ENCODE measurements at regions not wholly inside any gene's neighbourhood (a gene's known extent, or its start where the extent isn't known, plus 50 kb on each side); places are given as distances from the start of the nearest gene placed in this dataset.

DNA sequence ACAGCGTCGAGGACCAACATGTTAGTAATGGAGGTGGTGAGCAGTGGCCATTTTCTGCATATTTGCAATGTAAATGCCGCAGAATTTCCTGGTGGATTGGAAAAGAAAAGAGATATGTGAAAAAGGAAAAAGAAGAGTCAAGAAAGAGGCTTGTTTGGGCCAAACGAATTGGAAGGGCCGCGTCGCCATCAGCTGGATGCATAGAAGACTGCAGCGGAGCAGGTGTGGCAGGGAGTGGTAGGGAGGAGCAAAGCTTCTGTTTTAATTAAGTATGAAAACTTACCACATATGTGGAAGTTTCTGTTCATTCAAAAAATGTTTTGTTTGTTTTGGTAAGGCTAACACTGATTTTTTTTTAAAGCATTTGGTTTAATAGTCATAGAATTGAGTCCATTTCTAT is 690.7 kb downstream of the NCAM2 start:
- Histone ChIP-seq H3K36me3 (replicated peaks; ENCODE audit: low read depth, low read length) (no peaks in the 10 kb centered on the region), H4K20me1 (ENCODE audit: insufficient read depth, low read length) (no peaks in the 10 kb centered on the region), H3K9ac (ENCODE audit: low read length) (no peak overlapping the region), H3K4me3 (ENCODE audit: low read length) (no peak overlapping the region), H3K4me1 (ENCODE audit: low read length) (no peaks in the 10 kb centered on the region), H3K9me3 (ENCODE audit: insufficient read depth, low read length) (no peaks in the 10 kb centered on the region), H3K79me2 (ENCODE audit: low read length) (no peaks in the 10 kb centered on the region), H3K27me3 (ENCODE audit: low read depth, low read length) (no peaks in the 10 kb centered on the region), H3K4me2 (ENCODE audit: low read length) (no peak overlapping the region), H3K27ac (ENCODE audit: low read length) (no peak overlapping the region), H2AFZ (ENCODE audit: low read depth, low read length) (0 out of 2 replicates have a peak overlapping the region, but pooled peaks have one; percentile 27)
- TF ChIP-seq EZH2phosphoT487 (IDR thresholded peaks at IDR 0.05; ENCODE audit: low read depth) = no peak
- peak; percentile 60 for TF ChIP-seq CTCF (IDR thresholded peaks at IDR 0.05; ENCODE audit: low read depth, low read length)

- Histone ChIP-seq H2AFZ (ENCODE audit: low read depth, low read length) (no peak overlapping the region), H3K4me1 (ENCODE audit: low read length) (no peaks in the 10 kb centered on the region), H3K4me3 (ENCODE audit: low read length) (no peak overlapping the region), H3K4me2 (ENCODE audit: low read length) (no peak overlapping the region), H3K27me3 (ENCODE audit: low read depth, low read length) (no peaks in the 10 kb centered on the region), H3K36me3 (replicated peaks; ENCODE audit: low read depth, low read length) (no peaks in the 10 kb centered on the region), H3K9ac (ENCODE audit: low read length) (no peak overlapping the region), H3K27ac (ENCODE audit: low read length) (no peak overlapping the region), H4K20me1 (ENCODE audit: insufficient read depth, low read length) (no peaks in the 10 kb centered on the region), H3K79me2 (ENCODE audit: low read length) (no peaks in the 10 kb centered on the region), H3K9me3 (ENCODE audit: insufficient read depth, low read length) (no peaks in the 10 kb centered on the region)
- TF ChIP-seq EZH2phosphoT487 (IDR thresholded peaks at IDR 0.05; ENCODE audit: low read depth) (no peak), CTCF (IDR thresholded peaks at IDR 0.05; ENCODE audit: low read depth, low read length) (no peak)
Observed at GRCh38 chr21:21690068-21690665, 692.0 kb downstream of the NCAM2 start.

DNA sequence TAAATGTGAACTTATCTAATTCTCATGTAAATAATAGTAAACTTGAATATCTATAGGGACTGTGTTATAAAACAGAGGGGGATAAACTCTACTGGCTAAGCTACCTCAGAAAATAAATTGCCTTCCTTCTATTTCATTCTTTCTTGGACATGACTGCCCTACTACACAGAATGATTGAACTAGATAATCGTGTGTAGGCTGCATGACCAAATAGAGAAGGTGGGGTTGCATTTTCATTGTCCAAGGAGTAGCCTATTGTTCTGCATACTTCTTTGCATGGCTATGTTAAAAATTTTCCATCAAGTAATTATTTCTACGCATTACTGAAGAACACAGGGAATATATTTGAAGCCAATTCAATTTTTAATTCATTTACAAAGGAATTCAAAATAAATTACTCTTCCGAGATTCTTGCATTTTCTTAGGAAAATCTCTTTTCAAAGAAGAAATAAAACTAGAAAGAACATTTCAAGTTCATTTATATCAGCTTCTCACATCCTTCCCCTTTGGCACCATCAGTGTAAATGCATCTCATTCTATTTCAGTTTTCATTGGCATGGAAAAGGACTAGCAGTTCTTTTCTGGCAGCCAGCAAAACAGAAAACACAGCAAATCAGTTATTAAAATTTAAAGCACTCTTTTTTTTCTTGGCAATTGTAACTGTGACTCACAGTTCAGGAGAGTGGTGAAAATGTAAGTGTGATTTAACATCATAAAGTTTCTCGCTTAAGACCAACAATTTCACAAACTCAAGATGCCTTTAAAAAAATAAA is 714.7 kb downstream of the NCAM2 start:
- H3K79me2 ChIP-seq (ENCODE audit: low read length) = no peaks in the 10 kb centered on the region
- no peaks in the 10 kb centered on the region for H3K36me3 ChIP-seq (replicated peaks; ENCODE audit: low read depth, low read length)
- no peak overlapping the region for H3K4me2 ChIP-seq (ENCODE audit: low read length)
- H2AFZ ChIP-seq (ENCODE audit: low read depth, low read length) = no peak overlapping the region
- H3K9me3 ChIP-seq (ENCODE audit: insufficient read depth, low read length) = no peaks in the 10 kb centered on the region
- H3K27me3 ChIP-seq (ENCODE audit: low read depth, low read length) = no peaks in the 10 kb centered on the region
- H4K20me1 ChIP-seq (ENCODE audit: insufficient read depth, low read length) = no peaks in the 10 kb centered on the region
- no peak overlapping the region for H3K27ac ChIP-seq (ENCODE audit: low read length)
- H3K4me3 ChIP-seq (ENCODE audit: low read length) = no peak overlapping the region
- H3K4me1 ChIP-seq (ENCODE audit: low read length) = no peaks in the 10 kb centered on the region
- no peak for TF ChIP-seq EZH2phosphoT487 (IDR thresholded peaks at IDR 0.05; ENCODE audit: low read depth)
- TF ChIP-seq CTCF (IDR thresholded peaks at IDR 0.05; ENCODE audit: low read depth, low read length) = no peak
- no peak overlapping the region for H3K9ac ChIP-seq (ENCODE audit: low read length)

DNA sequence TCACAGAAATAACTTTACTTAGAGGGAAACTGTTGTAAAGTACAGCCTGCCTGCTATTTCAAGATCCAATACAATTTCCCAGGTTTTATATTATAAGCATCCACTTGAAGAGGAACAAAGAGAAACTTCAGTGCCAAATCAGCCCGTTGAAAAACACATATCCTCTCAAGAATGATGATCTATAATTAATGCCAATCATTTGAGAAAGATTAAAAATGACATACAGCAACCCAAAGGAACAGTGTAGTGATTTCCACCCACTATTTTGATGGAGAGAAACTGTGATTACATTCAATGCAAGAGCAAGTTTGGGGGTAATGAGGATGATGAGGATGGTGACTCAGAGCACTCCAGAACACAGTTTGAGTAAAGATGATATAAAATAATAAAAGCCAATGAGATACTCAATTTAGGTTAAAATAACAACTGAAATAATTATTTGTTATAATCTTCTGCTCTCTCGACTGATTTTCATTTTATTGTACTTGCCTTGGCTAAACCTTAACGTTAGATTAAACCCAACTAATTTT is 715.5 kb downstream of the NCAM2 start:
- no peaks in the 10 kb centered on the region for H4K20me1 ChIP-seq (ENCODE audit: insufficient read depth, low read length)
- no peaks in the 10 kb centered on the region for H3K36me3 ChIP-seq (replicated peaks; ENCODE audit: low read depth, low read length)
- no peak overlapping the region for H2AFZ ChIP-seq (ENCODE audit: low read depth, low read length)
- H3K9me3 ChIP-seq (ENCODE audit: insufficient read depth, low read length) = no peaks in the 10 kb centered on the region
- no peak overlapping the region for H3K9ac ChIP-seq (ENCODE audit: low read length)
- TF ChIP-seq CTCF (IDR thresholded peaks at IDR 0.05; ENCODE audit: low read depth, low read length) (no peak), EZH2phosphoT487 (IDR thresholded peaks at IDR 0.05; ENCODE audit: low read depth) (no peak)
- H3K27me3 ChIP-seq (ENCODE audit: low read depth, low read length) = no peaks in the 10 kb centered on the region
- H3K27ac ChIP-seq (ENCODE audit: low read length) = no peak overlapping the region
- no peak overlapping the region for H3K4me3 ChIP-seq (ENCODE audit: low read length)
- no peak overlapping the region for H3K4me2 ChIP-seq (ENCODE audit: low read length)
- H3K79me2 ChIP-seq (ENCODE audit: low read length) = no peaks in the 10 kb centered on the region
- no peaks in the 10 kb centered on the region for H3K4me1 ChIP-seq (ENCODE audit: low read length)

Measured in OCI-LY3 (cell line).